Panc1 (cell line): ENCODE measurements at regions not wholly inside any gene's neighbourhood (a gene's known extent, or its start where the extent isn't known, plus 50 kb on each side); places are given as distances from the start of the nearest gene placed in this dataset.

Experiments
- CTCF ChIP-seq: fragments of 450-650 bp; IDR thresholded peaks from 2 replicates; pipeline ENCODE4 v1.5.1; 2017; ENCODE audit warnings: mild to moderate bottlenecking
- POLR2AphosphoS5 ChIP-seq: IDR thresholded peaks from 2 replicates; pipeline ENCODE4 v1.6.1; 2012; ENCODE audit warnings: mild to moderate bottlenecking, low read depth, low read length, moderate library complexity
- REST ChIP-seq, 2 experiments: IDR thresholded peaks; 2 replicates each; pipeline ENCODE4 v1.6.1; 2011 to 2012; ENCODE audit warnings: low read depth in 2 of 2, control low read depth in 1 of 2, low read length in 1 of 2, mild to moderate bottlenecking in 1 of 2, moderate library complexity in 1 of 2; ENCODE audit not compliant: insufficient read depth in 1 of 2

- no peak for TF ChIP-seq CTCF
- no peak for TF ChIP-seq REST (IDR thresholded peaks at IDR 0.05; ENCODE audit: insufficient read depth in 1 of 2, low read depth in 2 of 2, low read length in 1 of 2)
- TF ChIP-seq POLR2AphosphoS5: no peak
Observed at GRCh38 chr2:48199070-48199469, 115.4 kb upstream of the FOXN2 start.
